Fibroblast of lung (primary cell): ENCODE measurements at regions not wholly inside any gene's neighbourhood (a gene's known extent, or its start where the extent isn't known, plus 50 kb on each side); places are given as distances from the start of the nearest gene placed in this dataset.

Experiments used
- DNase-seq, 2 donors: peaks; one replicate each; pipeline versions ENCODE4 v3.0.0 to v3.0.0-alpha.2; 2010; ENCODE audit warnings: low read depth in 2 of 2
- H2AFZ ChIP-seq: 2 replicates; pipeline ENCODE4 v1.5.1; 2012; ENCODE audit warnings: low read length, control low read depth, inconsistent platforms
- H3K27ac ChIP-seq: 2 replicates; pipeline ENCODE4 v1.5.1; 2011; ENCODE audit warnings: low read length, control low read depth; ENCODE audit not compliant: insufficient read depth
- H3K27me3 ChIP-seq: 2 replicates; pipeline ENCODE4 v1.5.1; 2011; ENCODE audit warnings: mild to moderate bottlenecking, low read length; ENCODE audit not compliant: control insufficient read depth, insufficient read depth
- H3K36me3 ChIP-seq: 2 replicates; pipeline ENCODE4 v1.5.1; 2011; ENCODE audit warnings: low read length; ENCODE audit not compliant: control insufficient read depth, insufficient read depth
- H3K4me1 ChIP-seq: 2 replicates; pipeline ENCODE4 v1.5.1; 2011; ENCODE audit warnings: low read length; ENCODE audit not compliant: control insufficient read depth, insufficient read depth; ENCODE audit errors: extremely low read depth
- H3K4me2 ChIP-seq: 2 replicates; pipeline ENCODE4 v1.5.1; 2011; ENCODE audit warnings: low read length, control low read depth; ENCODE audit not compliant: insufficient read depth; ENCODE audit errors: extremely low read depth
- H3K4me3 ChIP-seq, 4 experiments: fragments of 200-600 bp in 1 of 4; sonication (generic) in 1 of 4; replicated peaks in 1 of 4; 2 replicates each; pipeline ENCODE4 v1.5.1; 2011 to 2016; ENCODE audit warnings: low read length in 4 of 4, low read depth in 3 of 4, mild to moderate bottlenecking in 3 of 4, control low read depth in 2 of 4, inconsistent platforms in 1 of 4, mixed read lengths in 1 of 4; ENCODE audit not compliant: insufficient read depth in 1 of 4; ENCODE audit errors: control extremely low read depth in 1 of 4
- H3K79me2 ChIP-seq: 2 replicates; pipeline ENCODE4 v1.5.1; 2012; ENCODE audit warnings: mild to moderate bottlenecking, low read length, inconsistent platforms; ENCODE audit not compliant: control insufficient read depth, insufficient read depth
- H3K9ac ChIP-seq: 2 replicates; pipeline ENCODE4 v1.5.1; 2011; ENCODE audit warnings: mild to moderate bottlenecking, low read length, control low read depth; ENCODE audit not compliant: insufficient read depth
- H3K9me3 ChIP-seq: 2 replicates; pipeline ENCODE4 v1.5.1; 2012; ENCODE audit warnings: low read depth, low read length; ENCODE audit not compliant: control insufficient read depth, insufficient read depth
- H4K20me1 ChIP-seq: 2 replicates; pipeline ENCODE4 v1.5.1; 2011; ENCODE audit warnings: low read length; ENCODE audit not compliant: control insufficient read depth, insufficient read depth; ENCODE audit errors: extremely low read depth
- EZH2 ChIP-seq: IDR thresholded peaks from 2 replicates; pipeline ENCODE4 v1.5.1; 2012; ENCODE audit warnings: low read length, control low read depth, mild to moderate bottlenecking; ENCODE audit errors: missing control alignments
- TF ChIP-seq, protein P1 (sequence below), 2 donors: IDR thresholded peaks in 1 of 2; conservative IDR thresholded peaks in 1 of 2; 1 replicate in 1 of 2; 2 replicates in 1 of 2; pipeline ENCODE4 v1.5.1; 2011 to 2012; ENCODE audit warnings: low read length in 2 of 2, control low read depth in 1 of 2, inconsistent platforms in 1 of 2, low read depth in 1 of 2, mild to moderate bottlenecking in 1 of 2

DNA sequence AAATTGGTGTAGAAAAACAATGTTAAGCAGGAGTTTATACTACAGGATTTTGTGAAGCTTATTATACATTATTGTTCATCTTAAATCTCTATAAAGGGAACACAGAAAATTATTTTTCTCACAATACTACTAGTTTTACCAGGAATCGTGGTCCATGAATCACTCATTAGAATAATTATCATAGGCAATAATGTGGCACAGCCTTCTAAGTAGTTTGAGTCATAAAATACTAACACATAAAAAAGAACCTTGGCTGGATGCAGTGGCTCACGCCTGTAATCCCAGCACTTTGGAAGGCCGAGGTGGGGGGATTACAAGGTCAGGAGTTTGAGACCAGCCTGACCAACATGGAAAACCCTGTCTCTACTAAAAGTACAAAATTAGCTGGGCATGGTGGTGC is 393.1 kb upstream of the ZNF717 start:
- no peak for TF ChIP-seq EZH2
- TF ChIP-seq, protein P1, sequence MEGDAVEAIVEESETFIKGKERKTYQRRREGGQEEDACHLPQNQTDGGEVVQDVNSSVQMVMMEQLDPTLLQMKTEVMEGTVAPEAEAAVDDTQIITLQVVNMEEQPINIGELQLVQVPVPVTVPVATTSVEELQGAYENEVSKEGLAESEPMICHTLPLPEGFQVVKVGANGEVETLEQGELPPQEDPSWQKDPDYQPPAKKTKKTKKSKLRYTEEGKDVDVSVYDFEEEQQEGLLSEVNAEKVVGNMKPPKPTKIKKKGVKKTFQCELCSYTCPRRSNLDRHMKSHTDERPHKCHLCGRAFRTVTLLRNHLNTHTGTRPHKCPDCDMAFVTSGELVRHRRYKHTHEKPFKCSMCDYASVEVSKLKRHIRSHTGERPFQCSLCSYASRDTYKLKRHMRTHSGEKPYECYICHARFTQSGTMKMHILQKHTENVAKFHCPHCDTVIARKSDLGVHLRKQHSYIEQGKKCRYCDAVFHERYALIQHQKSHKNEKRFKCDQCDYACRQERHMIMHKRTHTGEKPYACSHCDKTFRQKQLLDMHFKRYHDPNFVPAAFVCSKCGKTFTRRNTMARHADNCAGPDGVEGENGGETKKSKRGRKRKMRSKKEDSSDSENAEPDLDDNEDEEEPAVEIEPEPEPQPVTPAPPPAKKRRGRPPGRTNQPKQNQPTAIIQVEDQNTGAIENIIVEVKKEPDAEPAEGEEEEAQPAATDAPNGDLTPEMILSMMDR (conservative IDR thresholded peaks at IDR 0.05 in 1 of 2, IDR thresholded peaks at IDR 0.05 in 1 of 2; ENCODE audit: low read depth in 1 of 2, low read length in 2 of 2), result no peak
- no peak overlapping the region for H3K4me3 ChIP-seq
- no peaks in the 10 kb centered on the region for H3K27me3 ChIP-seq
- no peaks in the 10 kb centered on the region for H3K4me1 ChIP-seq
- no peaks in the 10 kb centered on the region for H4K20me1 ChIP-seq
- DNase-seq, result no peak
- H3K79me2 ChIP-seq, result no peaks in the 10 kb centered on the region
- H3K4me2 ChIP-seq, result no peak overlapping the region
- no peaks in the 10 kb centered on the region for H3K9me3 ChIP-seq
- H2AFZ ChIP-seq, result no peak overlapping the region
- H3K27ac ChIP-seq, result no peak overlapping the region
- no peaks in the 10 kb centered on the region for H3K36me3 ChIP-seq
- H3K9ac ChIP-seq, result no peak overlapping the region

DNA sequence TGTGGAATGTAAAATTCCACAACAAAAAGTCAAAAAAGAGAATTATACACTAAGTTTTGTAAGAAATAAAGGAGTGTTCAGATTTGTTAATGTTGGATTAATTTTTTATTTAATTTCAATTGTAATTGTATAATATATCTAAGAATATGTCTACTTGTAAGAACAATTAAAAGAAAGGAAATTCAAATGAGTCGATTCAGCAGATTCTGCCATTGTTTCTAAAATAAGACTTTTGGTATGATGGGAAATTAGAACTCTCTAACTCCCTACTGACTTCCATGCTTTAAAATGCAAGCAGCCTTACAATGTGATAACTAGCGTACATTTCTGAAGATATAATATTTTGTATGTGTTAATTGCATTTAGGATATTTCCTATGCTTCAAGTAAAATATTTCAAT is 395.9 kb upstream of the ZNF717 start:
- H3K4me2 ChIP-seq, result no peak overlapping the region
- H3K4me1 ChIP-seq, result no peaks in the 10 kb centered on the region
- no peaks in the 10 kb centered on the region for H3K36me3 ChIP-seq
- H2AFZ ChIP-seq, result no peak overlapping the region
- no peak overlapping the region for H3K27ac ChIP-seq
- H3K9ac ChIP-seq, result no peak overlapping the region
- no peaks in the 10 kb centered on the region for H3K79me2 ChIP-seq
- H3K4me3 ChIP-seq, result no peak overlapping the region
- H3K27me3 ChIP-seq, result no peaks in the 10 kb centered on the region
- no peak for DNase-seq
- H3K9me3 ChIP-seq, result no peaks in the 10 kb centered on the region
- H4K20me1 ChIP-seq, result no peaks in the 10 kb centered on the region
- TF ChIP-seq, protein P1 (conservative IDR thresholded peaks at IDR 0.05 in 1 of 2, IDR thresholded peaks at IDR 0.05 in 1 of 2; ENCODE audit: low read depth in 1 of 2, low read length in 2 of 2), result no peak
- TF ChIP-seq EZH2, result no peak

DNA sequence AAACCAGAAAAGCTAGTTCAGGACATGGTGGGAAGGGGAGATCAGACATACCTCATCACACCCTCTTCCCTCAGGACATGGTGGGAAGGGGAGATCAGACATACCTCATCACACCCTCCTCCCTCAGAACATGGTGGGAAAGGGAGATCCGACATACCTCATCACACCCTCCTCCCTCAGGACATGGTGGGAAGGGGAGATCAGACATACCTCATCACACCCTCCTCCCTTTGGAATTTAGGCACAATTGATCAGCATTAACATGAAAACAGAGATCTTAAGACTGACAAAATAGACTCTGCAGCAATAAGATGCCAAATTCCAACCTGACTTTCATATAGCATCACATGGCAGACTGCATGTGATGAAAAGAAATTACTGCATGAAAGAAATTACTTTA is 412.7 kb upstream of the ZNF717 start:
- Histone ChIP-seq H3K36me3 (no peaks in the 10 kb centered on the region), H4K20me1 (no peaks in the 10 kb centered on the region), H3K9me3 (no peaks in the 10 kb centered on the region), H3K4me3 (no peak overlapping the region), H2AFZ (no peak overlapping the region), H3K4me2 (no peak overlapping the region), H3K9ac (no peak overlapping the region), H3K27ac (no peak overlapping the region), H3K27me3 (no peaks in the 10 kb centered on the region), H3K79me2 (no peaks in the 10 kb centered on the region), H3K4me1 (no peaks in the 10 kb centered on the region)
- TF ChIP-seq, protein P1 (conservative IDR thresholded peaks at IDR 0.05 in 1 of 2, IDR thresholded peaks at IDR 0.05 in 1 of 2; ENCODE audit: low read depth in 1 of 2, low read length in 2 of 2), result no peak
- no peak for TF ChIP-seq EZH2
- DNase-seq, result no peak
